HCT116 (cell line): ENCODE measurements at regions not wholly inside any gene's neighbourhood (a gene's known extent, or its start where the extent isn't known, plus 50 kb on each side); places are given as distances from the start of the nearest gene placed in this dataset.

Source experiments
- ELF1 ChIP-seq: IDR thresholded peaks from 2 replicates; pipeline ENCODE4 v1.6.1; 2012; ENCODE audit warnings: low read depth, borderline replicate concordance
- JUND ChIP-seq: IDR thresholded peaks from 2 replicates; pipeline ENCODE4 v1.6.1; 2012
- POLR2A ChIP-seq: IDR thresholded peaks from 2 replicates; pipeline ENCODE4 v1.7.0; 2011; ENCODE audit warnings: borderline replicate concordance; ENCODE audit not compliant: insufficient read depth, insufficient read length; ENCODE audit errors: extremely low read depth
- RAD21 ChIP-seq: IDR thresholded peaks from 2 replicates; pipeline ENCODE4 v1.6.1; 2012; ENCODE audit warnings: low read depth, mild to moderate bottlenecking
- ZNF274 ChIP-seq: fragments of 200-500 bp; sonication (Bioruptor generic); IDR thresholded peaks from 2 replicates; pipeline ENCODE4 v1.6.1; 2014; ENCODE audit warnings: mild to moderate bottlenecking, low read depth, low read length, inconsistent platforms
- TF ChIP-seq, protein P1 (sequence below), 3 experiments: fragments of 200-600 bp in 1 of 3; sonication (generic) in 1 of 3; IDR thresholded peaks in 2 of 3; conservative IDR thresholded peaks in 1 of 3; 2 replicates each; pipeline ENCODE4 v1.5.1; 2012 to 2017; ENCODE audit warnings: low read depth in 2 of 3, low read length in 2 of 3, antibody characterized with exemption in 1 of 3, borderline replicate concordance in 1 of 3, control low read depth in 1 of 3, mild to moderate bottlenecking in 1 of 3, mixed read lengths in 1 of 3, mixed run types in 1 of 3, moderate library complexity in 1 of 3; ENCODE audit not compliant: insufficient read depth in 1 of 3
- TF ChIP-seq, protein P2 (sequence below): IDR thresholded peaks from 2 replicates; pipeline ENCODE4 v1.6.1; 2012
- TF ChIP-seq, protein P3 (sequence below): IDR thresholded peaks from 2 replicates; pipeline ENCODE4 v1.6.1; 2011; ENCODE audit warnings: mild to moderate bottlenecking, low read length, moderate library complexity; ENCODE audit not compliant: insufficient replicate concordance; ENCODE audit errors: extremely low read depth

DNA sequence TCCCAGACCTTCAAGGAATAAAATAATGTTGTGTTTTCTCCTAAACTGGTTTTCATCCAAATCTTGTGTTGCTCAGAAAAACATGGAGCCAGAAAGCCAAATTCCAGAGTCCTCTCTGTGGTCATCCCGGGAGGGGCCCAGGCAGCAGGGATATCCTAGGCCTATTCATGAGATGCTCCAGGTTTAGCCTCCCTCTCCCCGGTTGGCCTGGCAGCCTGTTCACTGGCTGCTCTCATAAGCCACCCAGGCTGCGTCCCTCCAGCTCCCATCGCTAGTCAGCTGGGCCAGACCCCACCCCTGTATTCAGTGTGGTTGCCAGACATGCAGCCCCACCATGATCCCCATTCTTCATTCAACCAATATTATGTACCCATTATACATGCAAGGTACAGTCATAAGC, 113.4 kb upstream of the F3 start:
- TF ChIP-seq, protein P1, sequence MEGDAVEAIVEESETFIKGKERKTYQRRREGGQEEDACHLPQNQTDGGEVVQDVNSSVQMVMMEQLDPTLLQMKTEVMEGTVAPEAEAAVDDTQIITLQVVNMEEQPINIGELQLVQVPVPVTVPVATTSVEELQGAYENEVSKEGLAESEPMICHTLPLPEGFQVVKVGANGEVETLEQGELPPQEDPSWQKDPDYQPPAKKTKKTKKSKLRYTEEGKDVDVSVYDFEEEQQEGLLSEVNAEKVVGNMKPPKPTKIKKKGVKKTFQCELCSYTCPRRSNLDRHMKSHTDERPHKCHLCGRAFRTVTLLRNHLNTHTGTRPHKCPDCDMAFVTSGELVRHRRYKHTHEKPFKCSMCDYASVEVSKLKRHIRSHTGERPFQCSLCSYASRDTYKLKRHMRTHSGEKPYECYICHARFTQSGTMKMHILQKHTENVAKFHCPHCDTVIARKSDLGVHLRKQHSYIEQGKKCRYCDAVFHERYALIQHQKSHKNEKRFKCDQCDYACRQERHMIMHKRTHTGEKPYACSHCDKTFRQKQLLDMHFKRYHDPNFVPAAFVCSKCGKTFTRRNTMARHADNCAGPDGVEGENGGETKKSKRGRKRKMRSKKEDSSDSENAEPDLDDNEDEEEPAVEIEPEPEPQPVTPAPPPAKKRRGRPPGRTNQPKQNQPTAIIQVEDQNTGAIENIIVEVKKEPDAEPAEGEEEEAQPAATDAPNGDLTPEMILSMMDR (IDR thresholded peaks at IDR 0.05 in 2 of 3, conservative IDR thresholded peaks at IDR 0.05 in 1 of 3; ENCODE audit: borderline replicate concordance in 1 of 3, insufficient read depth in 1 of 3, low read depth in 2 of 3, low read length in 2 of 3) = no peak
- no peak for TF ChIP-seq ELF1
- no peak for TF ChIP-seq POLR2A
- TF ChIP-seq, protein P2, sequence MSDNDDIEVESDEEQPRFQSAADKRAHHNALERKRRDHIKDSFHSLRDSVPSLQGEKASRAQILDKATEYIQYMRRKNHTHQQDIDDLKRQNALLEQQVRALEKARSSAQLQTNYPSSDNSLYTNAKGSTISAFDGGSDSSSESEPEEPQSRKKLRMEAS = no peak
- TF ChIP-seq ZNF274 = no peak
- no peak for TF ChIP-seq RAD21
- no peak for TF ChIP-seq JUND
- TF ChIP-seq, protein P3, sequence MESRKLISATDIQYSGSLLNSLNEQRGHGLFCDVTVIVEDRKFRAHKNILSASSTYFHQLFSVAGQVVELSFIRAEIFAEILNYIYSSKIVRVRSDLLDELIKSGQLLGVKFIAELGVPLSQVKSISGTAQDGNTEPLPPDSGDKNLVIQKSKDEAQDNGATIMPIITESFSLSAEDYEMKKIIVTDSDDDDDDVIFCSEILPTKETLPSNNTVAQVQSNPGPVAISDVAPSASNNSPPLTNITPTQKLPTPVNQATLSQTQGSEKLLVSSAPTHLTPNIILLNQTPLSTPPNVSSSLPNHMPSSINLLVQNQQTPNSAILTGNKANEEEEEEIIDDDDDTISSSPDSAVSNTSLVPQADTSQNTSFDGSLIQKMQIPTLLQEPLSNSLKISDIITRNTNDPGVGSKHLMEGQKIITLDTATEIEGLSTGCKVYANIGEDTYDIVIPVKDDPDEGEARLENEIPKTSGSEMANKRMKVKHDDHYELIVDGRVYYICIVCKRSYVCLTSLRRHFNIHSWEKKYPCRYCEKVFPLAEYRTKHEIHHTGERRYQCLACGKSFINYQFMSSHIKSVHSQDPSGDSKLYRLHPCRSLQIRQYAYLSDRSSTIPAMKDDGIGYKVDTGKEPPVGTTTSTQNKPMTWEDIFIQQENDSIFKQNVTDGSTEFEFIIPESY = no peak
